EL (cell line): ENCODE measurements at regions not wholly inside any gene's neighbourhood (a gene's known extent, or its start where the extent isn't known, plus 50 kb on each side); places are given as distances from the start of the nearest gene placed in this dataset.

ENCODE experiments used
- DNase-seq: peaks from one replicate; pipeline ENCODE4 v3.0.0-alpha.2; 2016

DNA sequence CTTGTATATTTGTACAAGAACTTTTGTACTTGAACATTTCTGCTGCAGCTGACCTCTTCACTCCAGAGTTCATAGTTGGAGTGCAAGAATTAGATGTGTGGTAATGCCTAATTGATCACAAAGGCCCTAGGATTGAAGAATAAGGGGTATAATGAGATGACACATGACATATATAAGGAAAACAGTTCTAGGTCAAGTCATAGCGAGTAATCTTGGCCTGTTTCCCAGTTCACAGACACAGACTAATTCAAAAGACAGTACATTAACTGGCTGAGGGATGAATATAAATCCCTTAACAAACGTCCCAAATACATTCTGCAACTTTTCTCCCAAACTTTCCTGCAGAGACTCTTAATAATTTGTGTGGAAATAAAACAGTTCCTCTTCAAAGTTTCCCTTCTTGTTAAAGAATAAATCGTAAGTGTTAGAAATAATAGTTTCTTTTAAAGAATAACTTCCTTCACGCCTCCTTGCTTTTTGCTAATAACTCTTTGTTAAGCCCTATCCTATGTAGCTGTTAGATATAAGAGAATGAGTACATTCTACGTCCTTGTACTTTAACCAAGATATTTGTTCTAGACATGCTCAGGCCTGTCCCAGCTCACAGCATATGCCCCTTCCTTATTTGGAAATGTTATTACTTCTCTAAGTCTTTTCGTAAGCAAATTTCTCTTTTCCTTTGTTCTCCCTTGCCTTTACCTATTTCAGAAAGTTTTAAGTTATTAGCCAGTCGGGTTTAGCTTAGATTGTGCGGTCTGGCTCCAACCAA lies 556.4 kb upstream of the CTNND2 start:
- no peak for DNase-seq

DNA sequence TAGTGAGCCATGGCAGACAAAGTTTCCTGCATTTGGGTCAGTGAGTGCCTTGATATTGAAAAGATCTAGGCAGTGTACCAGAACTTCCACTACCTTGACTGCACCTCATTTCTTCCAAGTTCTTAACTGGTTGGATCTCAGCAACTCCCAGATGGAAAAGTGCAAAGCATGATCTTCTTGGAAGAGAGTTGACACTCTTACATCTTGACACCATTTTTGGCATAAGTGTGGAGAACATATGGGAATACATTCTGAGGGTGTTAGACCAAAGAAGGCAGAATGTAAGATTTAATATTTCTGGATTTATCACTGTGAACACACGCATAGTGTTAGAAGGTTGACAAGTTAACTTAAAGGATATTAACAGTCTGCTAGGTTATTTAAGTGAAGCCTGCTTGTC lies 555.1 kb upstream of the CTNND2 start:
- no peak for DNase-seq

- DNase-seq: no peak
Measured at GRCh38 chr5:12419075-12419474, 514.8 kb upstream of the CTNND2 start.

DNA sequence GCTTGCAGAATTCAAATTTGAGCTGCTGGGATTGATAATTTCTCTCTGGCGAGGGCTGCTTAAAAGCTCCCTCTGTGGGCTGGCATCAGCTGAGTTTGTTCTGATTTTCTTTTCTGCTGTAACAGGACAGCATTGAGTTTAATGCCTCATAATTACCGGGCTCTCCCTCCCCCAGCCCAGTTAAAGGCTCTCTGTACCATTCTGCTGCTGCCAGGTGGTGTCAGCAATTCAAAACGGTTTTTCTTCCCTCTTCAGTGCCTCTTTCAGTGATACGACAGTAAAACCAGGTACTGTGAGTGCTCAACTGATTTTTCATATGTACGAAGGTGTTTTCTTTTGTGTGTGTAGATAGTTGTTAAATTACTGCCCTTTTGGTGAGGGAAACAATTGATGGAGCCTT lies 509.3 kb upstream of the CTNND2 start:
- DNase-seq: no peak

- DNase-seq: no peak
Measured at GRCh38 chr5:12413075-12413474, 508.8 kb upstream of the CTNND2 start.

DNA sequence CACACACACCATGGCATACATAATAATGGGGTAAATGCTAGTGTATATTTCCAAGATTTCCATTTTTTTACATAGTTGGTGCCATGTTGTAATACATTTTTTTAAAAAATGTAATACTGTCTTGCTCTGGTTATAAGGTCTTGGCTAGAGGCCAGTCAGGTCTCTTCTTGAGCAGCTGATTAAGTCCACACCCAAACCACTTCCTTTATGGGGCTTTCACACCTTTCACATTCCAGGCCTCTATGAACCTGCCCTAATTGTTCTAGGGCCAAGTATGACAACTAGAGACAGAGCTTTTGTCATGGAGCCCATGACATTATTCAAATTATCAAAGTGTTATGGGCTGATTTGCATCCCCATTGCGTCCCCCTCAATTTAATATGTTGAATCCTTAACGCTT lies 495.6 kb upstream of the CTNND2 start:
- no peak for DNase-seq

DNA sequence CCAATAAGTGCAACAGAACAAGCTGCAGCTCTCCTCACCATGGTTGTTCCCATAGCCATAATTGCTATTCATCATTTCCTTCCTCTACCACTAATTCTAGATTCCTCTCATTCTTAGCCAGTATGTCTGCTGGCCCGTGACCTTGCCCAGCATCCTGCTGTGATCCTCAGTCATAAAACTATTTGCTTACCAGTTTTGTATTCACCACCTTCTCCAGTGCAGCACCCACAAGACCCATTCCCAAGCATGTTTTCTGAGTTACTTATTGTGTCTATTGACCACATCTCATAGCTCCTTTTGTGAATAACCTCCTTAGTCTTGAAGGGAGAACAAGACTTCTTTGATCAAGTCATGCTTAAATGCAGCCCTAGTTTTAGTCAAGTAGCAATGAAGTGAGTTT lies 488.0 kb upstream of the CTNND2 start:
- DNase-seq: no peak

GRCh38 chr5:12385095-12385494 lies 480.8 kb upstream of the CTNND2 start:
- DNase-seq: no peak

- no peak for DNase-seq
Measured at GRCh38 chr5:12384005-12384404, 479.8 kb upstream of the CTNND2 start.

DNA sequence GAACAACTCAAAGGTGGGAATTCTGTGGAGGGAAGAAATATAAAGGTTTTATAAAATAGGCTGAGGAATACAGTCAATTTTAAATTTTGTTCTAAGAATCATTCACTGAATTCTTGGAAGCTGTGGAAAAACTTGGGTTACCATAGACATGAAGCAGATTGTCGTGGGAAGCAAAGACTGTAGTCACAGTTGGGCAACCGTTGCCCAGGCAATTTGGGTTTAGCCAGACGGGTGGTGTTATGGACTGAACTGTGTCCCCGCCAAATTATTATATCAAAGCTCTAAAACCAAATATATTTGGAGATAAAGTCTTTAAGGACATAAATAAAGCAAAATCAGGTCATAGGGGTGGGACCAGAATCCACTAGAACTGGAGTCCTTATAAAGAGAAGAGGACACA lies 463.7 kb upstream of the CTNND2 start:
- no peak for DNase-seq

DNA sequence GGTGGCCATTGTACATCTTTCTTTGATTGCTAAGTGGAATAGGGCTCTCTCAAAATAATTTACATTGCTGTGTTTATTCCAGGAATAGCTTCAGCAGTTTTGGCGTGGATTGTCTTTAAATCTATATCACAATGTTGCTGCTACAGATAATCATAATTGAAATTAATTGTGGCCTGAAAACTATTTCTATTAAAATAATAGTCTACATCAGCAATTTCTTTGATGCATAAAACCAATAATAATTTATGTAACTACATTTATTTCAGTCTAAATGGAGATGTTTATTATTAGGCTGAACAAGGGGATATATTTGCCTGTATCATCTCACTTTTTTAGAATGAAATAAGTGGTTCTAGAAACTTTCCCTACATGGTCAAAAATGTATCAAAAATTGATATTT lies 456.0 kb upstream of the CTNND2 start:
- no peak for DNase-seq

- no peak for DNase-seq
Measured at GRCh38 chr5:12358371-12359090, 454.3 kb upstream of the CTNND2 start.

- DNase-seq: no peak
Measured at GRCh38 chr5:12357626-12358025, 453.4 kb upstream of the CTNND2 start.

GRCh38 chr5:12354686-12355085 lies 450.4 kb upstream of the CTNND2 start:
- DNase-seq: no peak

GRCh38 chr5:12343558-12343957 lies 439.3 kb upstream of the CTNND2 start:
- DNase-seq: no peak

DNA sequence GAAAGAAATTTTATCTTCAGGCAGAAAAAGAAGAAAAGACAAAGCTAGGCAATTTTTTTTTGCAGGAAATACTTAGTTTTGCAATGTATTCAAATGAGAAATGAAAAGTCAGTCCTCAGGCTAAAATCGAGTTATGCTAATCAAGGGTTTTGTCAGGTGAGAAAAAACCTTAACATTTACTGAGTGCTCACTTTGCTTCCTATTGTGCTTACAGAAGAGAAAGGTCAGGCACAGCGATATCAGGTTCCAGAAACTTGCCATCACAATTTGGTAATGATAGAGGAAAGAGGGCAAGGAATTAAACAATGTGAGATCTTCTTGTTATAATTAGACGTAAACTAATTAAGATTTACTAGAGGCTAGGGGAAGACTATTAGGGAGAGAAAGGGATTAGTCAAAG lies 431.7 kb upstream of the CTNND2 start:
- DNase-seq: no peak

DNA sequence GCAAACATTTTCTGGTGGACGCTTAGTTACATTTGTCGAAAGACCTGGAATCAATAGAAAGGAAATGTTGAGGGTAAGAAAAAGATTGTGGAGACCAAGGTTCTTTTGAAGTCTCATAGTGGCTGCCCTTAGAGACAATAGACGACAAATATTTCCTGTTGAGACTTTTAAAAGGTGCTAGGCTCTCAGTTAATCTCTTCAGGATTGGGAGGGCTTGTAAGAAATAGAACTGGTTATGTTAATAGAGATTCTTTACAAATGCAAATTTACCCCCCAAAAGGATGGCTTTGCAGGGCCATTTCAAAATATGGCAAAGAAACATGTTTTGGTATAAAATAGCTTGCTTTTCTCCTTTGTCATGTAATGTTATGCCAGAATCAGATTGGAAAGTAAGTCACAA lies 428.2 kb upstream of the CTNND2 start:
- DNase-seq: no peak

DNA sequence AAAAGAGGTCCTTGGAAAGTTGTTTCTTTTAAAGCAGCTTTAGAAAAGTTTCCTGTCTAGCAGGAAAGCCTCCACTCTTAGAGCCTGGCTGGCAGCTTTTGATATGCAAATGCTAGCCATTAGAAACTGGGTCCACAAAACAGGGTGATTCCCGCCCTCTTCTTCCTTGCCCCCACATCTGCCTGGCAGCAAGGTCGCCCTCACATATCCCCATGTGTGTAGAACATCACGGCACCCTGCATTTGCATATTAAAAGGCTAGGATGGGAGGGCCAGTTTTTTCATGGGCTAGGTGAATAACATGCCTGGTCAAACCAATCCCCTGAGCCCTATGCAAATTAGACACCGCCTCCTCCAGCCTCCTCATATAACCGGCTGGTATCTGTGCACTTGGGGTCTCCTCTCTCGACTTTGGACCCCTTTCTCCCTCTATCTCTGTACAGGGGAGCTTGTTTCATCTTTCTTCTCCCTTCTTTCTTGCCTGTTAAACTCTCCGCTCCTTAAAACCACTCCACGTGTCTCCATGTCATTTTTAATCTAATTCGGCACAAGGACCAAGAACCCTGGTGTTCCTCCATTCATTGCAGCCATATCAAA lies 426.8 kb upstream of the CTNND2 start:
- DNase-seq: no peak

DNA sequence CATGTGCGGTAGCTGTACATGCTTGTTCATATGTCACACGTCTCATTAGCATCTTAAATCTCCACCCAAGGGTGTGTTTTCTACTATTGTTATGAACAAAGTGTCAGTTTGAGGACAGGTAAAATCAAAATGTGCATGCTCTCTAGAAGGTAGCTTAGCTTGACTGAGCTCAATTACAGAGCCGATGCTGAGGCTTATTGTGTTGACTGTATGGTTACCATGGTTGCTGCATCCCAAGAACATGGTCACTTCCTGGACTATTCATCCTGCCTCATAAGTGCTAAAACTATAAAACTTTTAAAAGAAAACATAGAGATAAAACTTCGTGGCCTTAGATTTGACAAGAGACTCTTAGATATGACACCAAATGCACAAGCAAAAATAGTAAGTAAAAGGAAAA lies 426.1 kb upstream of the CTNND2 start:
- no peak for DNase-seq

- no peak for DNase-seq
Measured at GRCh38 chr5:12323637-12324229, 419.5 kb upstream of the CTNND2 start.

DNA sequence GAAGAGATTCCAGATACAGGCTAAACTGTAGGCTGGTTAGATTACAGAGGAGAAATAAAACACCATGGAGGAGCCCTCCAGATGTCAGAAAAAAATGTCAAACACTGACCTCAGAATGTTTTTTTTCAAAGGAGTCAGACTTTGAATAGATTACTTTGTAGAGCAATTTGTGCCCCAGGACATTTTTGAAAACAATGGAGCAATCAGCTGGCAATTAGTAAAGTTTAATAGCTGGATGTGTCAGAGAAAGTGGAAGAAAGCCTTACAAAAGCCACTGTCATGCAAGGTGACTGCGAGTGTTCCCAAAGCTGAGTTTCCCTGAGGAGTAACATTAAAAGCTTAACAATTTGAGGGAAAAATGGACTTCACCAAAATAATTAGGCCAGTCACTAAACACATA lies 417.8 kb upstream of the CTNND2 start:
- no peak for DNase-seq

DNA sequence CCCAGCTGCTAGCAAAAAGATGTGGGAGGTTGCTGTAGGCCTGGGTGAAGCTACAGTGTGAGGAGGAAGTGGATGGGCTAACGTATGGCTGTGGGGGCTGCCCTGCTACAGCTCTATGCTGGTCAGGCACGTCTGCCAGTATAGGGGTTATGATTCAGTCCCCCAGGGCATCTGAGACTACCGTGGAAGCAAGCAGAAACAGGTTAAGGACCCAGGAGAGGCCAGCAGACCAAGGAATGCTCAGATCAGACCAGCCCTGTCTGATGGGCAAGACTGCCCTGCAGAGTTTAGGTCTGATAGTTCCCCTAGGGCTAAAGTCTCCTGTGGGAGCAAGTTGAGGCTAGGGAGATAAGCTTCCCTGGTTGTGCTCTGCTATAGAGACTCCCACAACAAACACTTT lies 416.1 kb upstream of the CTNND2 start:
- no peak for DNase-seq

DNA sequence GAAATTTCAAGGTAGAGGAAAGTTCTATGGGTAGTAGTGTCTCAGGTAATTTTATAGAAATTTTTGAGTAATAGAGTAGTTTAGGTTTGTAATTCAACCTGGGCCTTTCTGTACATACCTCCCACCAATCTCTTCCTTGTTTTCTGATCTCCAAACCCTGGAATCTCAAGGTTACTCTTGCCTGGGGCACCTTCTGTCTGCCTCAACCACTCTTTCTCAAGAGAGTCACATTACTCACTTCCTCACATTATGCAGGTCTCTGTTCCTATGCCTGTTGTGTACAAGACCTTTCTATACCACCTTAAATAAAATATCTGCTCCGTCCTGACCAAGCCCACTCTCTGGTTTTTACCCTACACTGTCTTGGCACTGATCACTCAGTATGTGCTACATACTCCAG lies 412.6 kb upstream of the CTNND2 start:
- no peak for DNase-seq

DNA sequence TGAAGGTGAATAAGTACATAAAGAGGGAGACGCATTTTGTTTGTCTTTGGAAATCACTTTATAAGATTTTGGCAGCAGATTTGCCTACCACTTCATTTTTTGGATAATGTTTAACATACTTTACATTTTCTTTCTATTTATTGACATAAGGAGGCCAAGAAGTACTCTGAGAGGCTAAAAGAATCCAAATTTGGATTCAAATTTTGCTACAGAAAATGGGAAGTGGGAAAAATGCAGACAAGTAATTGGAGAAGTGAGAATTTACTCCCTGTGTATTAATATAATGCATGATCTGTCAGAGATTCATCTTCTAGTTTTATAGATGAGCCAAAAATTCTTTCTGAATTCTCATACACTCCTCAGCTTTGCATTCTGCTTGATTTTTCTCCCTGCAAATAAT lies 411.2 kb upstream of the CTNND2 start:
- no peak for DNase-seq
